PFSK-1 (cell line): ENCODE measurements at regions not wholly inside any gene's neighbourhood (a gene's known extent, or its start where the extent isn't known, plus 50 kb on each side); places are given as distances from the start of the nearest gene placed in this dataset.

Source experiments
- FOXP2 ChIP-seq: optimal IDR thresholded peaks from 2 replicates; pipeline ENCODE3; 2011; ENCODE audit warnings: borderline replicate concordance, control low read depth, inconsistent platforms; ENCODE audit not compliant: insufficient read depth; ENCODE audit errors: extremely low read length, extremely low read depth
- POLR2AphosphoS5 ChIP-seq: IDR thresholded peaks from 2 replicates; pipeline ENCODE4 v1.6.1; 2012; ENCODE audit warnings: low read depth, mild to moderate bottlenecking, control low read depth, low read length, moderate library complexity
- REST ChIP-seq, 2 experiments: IDR thresholded peaks; 2 replicates each; pipeline versions ENCODE4 v1.6.1 to v1.8.0; 2011 to 2012; ENCODE audit warnings: low read depth in 2 of 2, low read length in 2 of 2, control low read depth in 1 of 2, inconsistent platforms in 1 of 2, mild to moderate bottlenecking in 1 of 2, moderate library complexity in 1 of 2; ENCODE audit not compliant: insufficient read depth in 1 of 2
- SIN3A ChIP-seq: IDR thresholded peaks from 2 replicates; pipeline ENCODE4 v1.6.1; 2012; ENCODE audit warnings: mild to moderate bottlenecking, low read length, moderate library complexity, borderline replicate concordance; ENCODE audit not compliant: insufficient read depth
- TAF1 ChIP-seq: IDR thresholded peaks from 2 replicates; pipeline ENCODE4 v1.6.1; 2012; ENCODE audit warnings: low read length, control low read depth, borderline replicate concordance; ENCODE audit not compliant: insufficient read depth

GRCh38 chrX:39956803-39957394, 140.9 kb downstream of the BCOR start:
- TF ChIP-seq FOXP2 (no peak), REST (IDR thresholded peaks at IDR 0.05; ENCODE audit: insufficient read depth in 1 of 2, low read depth in 2 of 2, low read length in 2 of 2) (no peak), SIN3A (no peak), TAF1 (no peak), POLR2AphosphoS5 (no peak)

GRCh38 chrX:39957816-39958566, 139.8 kb downstream of the BCOR start:
- TF ChIP-seq FOXP2 (no peak), SIN3A (no peak), TAF1 (no peak)

GRCh38 chrX:39958850-39959249, 138.9 kb downstream of the BCOR start:
- no peak for TF ChIP-seq FOXP2
- TF ChIP-seq REST (IDR thresholded peaks at IDR 0.05; ENCODE audit: insufficient read depth in 1 of 2, low read depth in 2 of 2, low read length in 2 of 2), result no peak
- no peak for TF ChIP-seq SIN3A
- no peak for TF ChIP-seq POLR2AphosphoS5
- TF ChIP-seq TAF1, result no peak

- TF ChIP-seq REST (IDR thresholded peaks at IDR 0.05; ENCODE audit: insufficient read depth in 1 of 2, low read depth in 2 of 2, low read length in 2 of 2) (no peak), POLR2AphosphoS5 (no peak), SIN3A (no peak), FOXP2 (no peak), TAF1 (no peak)
Observed at GRCh38 chrX:39960219-39960618, 137.5 kb downstream of the BCOR start.

- no peak for TF ChIP-seq FOXP2
- TF ChIP-seq SIN3A, result no peak
- no peak for TF ChIP-seq TAF1
Observed at GRCh38 chrX:39961441-39961840, 136.3 kb downstream of the BCOR start.

GRCh38 chrX:39965051-39965573, 132.6 kb downstream of the BCOR start:
- no peak for TF ChIP-seq POLR2AphosphoS5
- no peak for TF ChIP-seq SIN3A
- no peak for TF ChIP-seq REST (IDR thresholded peaks at IDR 0.05; ENCODE audit: insufficient read depth in 1 of 2, low read depth in 2 of 2, low read length in 2 of 2)
- TF ChIP-seq TAF1, result no peak
- no peak for TF ChIP-seq FOXP2
